ENCODE measurements at regions not wholly inside any gene's neighbourhood (a gene's known extent, or its start where the extent isn't known, plus 50 kb on each side); places are given as distances from the start of the nearest gene placed in this dataset.

- no peaks in the 10 kb centered on the region for H3K23me2 ChIP-seq (ENCODE audit: insufficient read length, low read depth, low read length, poor library complexity, severe bottlenecking)
- H3T11ph ChIP-seq (ENCODE audit: low read length) = no peak overlapping the region
- no peak overlapping the region for H3K4ac ChIP-seq (ENCODE audit: low read depth, low read length)
- no peak overlapping the region for H3K23ac ChIP-seq (ENCODE audit: insufficient read length, low read depth, low read length)
- H3K9ac ChIP-seq (ENCODE audit: extremely low read depth, insufficient read length, low read length) = no peak overlapping the region
- no peak overlapping the region for H2AFZ ChIP-seq (ENCODE audit: low read length)
- H3K4me3 Mint-ChIP-seq = no peak overlapping the region
- no peak overlapping the region for H4K91ac ChIP-seq (ENCODE audit: insufficient read length, low read depth, low read length)
- no peak overlapping the region for H4K8ac ChIP-seq (replicated peaks; ENCODE audit: insufficient read length, low read depth, low read length)
- DNase-seq = no peak
- no peaks in the 10 kb centered on the region for H3K27me3 ChIP-seq (ENCODE audit: insufficient read depth, low read length)
- H2BK12ac ChIP-seq (ENCODE audit: insufficient read length, low read depth, low read length) = no peak overlapping the region
- no peak overlapping the region for H3K27ac ChIP-seq (ENCODE audit: insufficient read length, low read depth, low read length)
- no peaks in the 10 kb centered on the region for H3K4me1 ChIP-seq (ENCODE audit: insufficient read depth, low read length)
- H3K4me1 Mint-ChIP-seq = no peaks in the 10 kb centered on the region
- no peaks in the 10 kb centered on the region for H3K79me2 ChIP-seq (ENCODE audit: insufficient read depth, low read length)
- H3K14ac ChIP-seq (ENCODE audit: insufficient read depth, low read length) = no peak overlapping the region
- no peak overlapping the region for H2AK5ac ChIP-seq (ENCODE audit: insufficient read length, low read length)
- H3K4me2 ChIP-seq (ENCODE audit: insufficient read depth, insufficient read length, low read length) = no peak overlapping the region
- H3K9me3 ChIP-seq (ENCODE audit: control insufficient read depth, low read depth, low read length) = no peaks in the 10 kb centered on the region
- no peaks in the 10 kb centered on the region for H3K79me1 ChIP-seq (ENCODE audit: insufficient read depth, low read depth, low read length, poor library complexity, severe bottlenecking)
- no peaks in the 10 kb centered on the region; a peak in 1 of 7 replicates for H3K36me3 Mint-ChIP-seq (ENCODE audit: insufficient read depth in 1 of 3, low read depth in 3 of 3)
- no peak overlapping the region for H3K56ac ChIP-seq (ENCODE audit: insufficient read length, low read depth, low read length)
- H3K18ac ChIP-seq (ENCODE audit: insufficient read length, low read depth, low read length) = no peak overlapping the region
- H3K9me3 Mint-ChIP-seq = peaks cover 0 to 3% of the 10 kb centered on the region in 2 experiments; a peak in 2 of 5 replicates
- no peak overlapping the region for H3K27ac Mint-ChIP-seq
- no peak overlapping the region for H4K5ac ChIP-seq (ENCODE audit: insufficient read length, low read depth, low read length)
- no peak overlapping the region for H2BK20ac ChIP-seq (ENCODE audit: low read depth, low read length, poor library complexity, severe bottlenecking)
- H2BK120ac ChIP-seq (ENCODE audit: low read depth, low read length, poor library complexity, severe bottlenecking) = no peak overlapping the region
- TF ChIP-seq CTCF (conservative IDR thresholded peaks at IDR 0.05) = no peak
- H2BK15ac ChIP-seq (ENCODE audit: low read depth, low read length) = no peak overlapping the region
- no CpG with 5 or more reads among the region's 1 CpG for WGBS (ENCODE audit: extremely low coverage, insufficient read length, low lambda C conversion rate)
- H3K27me3 Mint-ChIP-seq (ENCODE audit: low read depth) = no peaks in the 10 kb centered on the region
- no peaks in the 10 kb centered on the region for H4K20me1 ChIP-seq (ENCODE audit: control insufficient read depth, insufficient read depth, insufficient read length)
- H2BK5ac ChIP-seq (ENCODE audit: insufficient read length, low read length) = no peak overlapping the region
Measured at GRCh38 chr4:117545039-117545438, 459.7 kb upstream of the TRAM1L1 start.

Measured in H9 (cell line).